Neural progenitor cell (in vitro differentiated cells): ENCODE measurements at regions not wholly inside any gene's neighbourhood (a gene's known extent, or its start where the extent isn't known, plus 50 kb on each side); places are given as distances from the start of the nearest gene placed in this dataset.

Source experiments
- DNase-seq: peaks from one replicate; pipeline ENCODE4 v3.0.0-alpha.2; 2016; ENCODE audit warnings: low spot score
- H2AFZ ChIP-seq: fragments of 200-600 bp; sonication (generic); replicated peaks from 2 replicates; pipeline ENCODE4 v1.6.1; 2016; ENCODE audit warnings: antibody characterized with exemption
- H3F3A ChIP-seq: fragments of 200-600 bp; sonication (generic); 2 replicates; pipeline ENCODE4 v1.6.1; 2016; ENCODE audit warnings: antibody characterized with exemption, low read depth
- H3K27ac ChIP-seq: fragments of 200-600 bp; sonication (generic); 2 replicates; pipeline ENCODE4 v1.5.1; 2016; ENCODE audit warnings: mild to moderate bottlenecking
- H3K27me3 ChIP-seq: fragments of 200-600 bp; sonication (generic); 2 replicates; pipeline ENCODE4 v1.6.1; 2016; ENCODE audit warnings: mild to moderate bottlenecking, moderate library complexity
- H3K36me3 ChIP-seq: fragments of 200-600 bp; sonication (generic); 2 replicates; pipeline ENCODE4 v1.5.1; 2016
- H3K4me1 ChIP-seq: fragments of 200-600 bp; sonication (generic); 2 replicates; pipeline ENCODE4 v1.6.1; 2016; ENCODE audit warnings: mixed run types
- H3K4me2 ChIP-seq: fragments of 200-600 bp; sonication (generic); 2 replicates; pipeline ENCODE4 v1.6.1; 2016
- H3K4me3 ChIP-seq: fragments of 200-600 bp; sonication (generic); 2 replicates; pipeline ENCODE4 v1.5.1; 2016
- H3K79me2 ChIP-seq: fragments of 200-600 bp; sonication (generic); 2 replicates; pipeline ENCODE4 v1.6.1; 2016; ENCODE audit warnings: low read depth
- H3K9ac ChIP-seq: fragments of 200-600 bp; sonication (generic); 2 replicates; pipeline ENCODE4 v1.6.1; 2016
- H3K9me3 ChIP-seq: fragments of 200-600 bp; sonication (generic); 2 replicates; pipeline ENCODE4 v1.5.1; 2016; ENCODE audit warnings: low read depth
- H4K20me1 ChIP-seq: fragments of 200-600 bp; sonication (generic); 2 replicates; pipeline ENCODE4 v1.6.1; 2016; ENCODE audit warnings: low read depth
- H3K27ac Mint-ChIP-seq: 3 replicates; pipeline ENCODE4 v1.8.0; 2021; ENCODE audit warnings: mixed read lengths
- H3K27me3 Mint-ChIP-seq: 2 replicates; pipeline ENCODE4 v1.8.0; 2022; ENCODE audit warnings: low read depth, mild to moderate bottlenecking, inconsistent platforms, moderate library complexity, mixed read lengths; ENCODE audit not compliant: insufficient read depth
- H3K36me3 Mint-ChIP-seq: 3 replicates; pipeline ENCODE4 v1.8.0; 2021; ENCODE audit warnings: mixed read lengths
- H3K4me1 Mint-ChIP-seq: 3 replicates; pipeline ENCODE4 v1.8.0; 2021; ENCODE audit warnings: mixed read lengths
- H3K4me3 Mint-ChIP-seq: 3 replicates; pipeline ENCODE4 v1.8.0; 2021; ENCODE audit warnings: mild to moderate bottlenecking, moderate library complexity, mixed read lengths
- H3K9me3 Mint-ChIP-seq: 3 replicates; pipeline ENCODE4 v1.8.0; 2020; ENCODE audit warnings: mixed read lengths
- EZH2 ChIP-seq: fragments of 200-600 bp; sonication (generic); IDR thresholded peaks from 2 replicates; pipeline ENCODE4 v1.6.1; 2017; ENCODE audit warnings: antibody characterized with exemption, mild to moderate bottlenecking, moderate library complexity
- EZH2phosphoT487 ChIP-seq: fragments of 200-600 bp; sonication (generic); IDR thresholded peaks from 2 replicates; pipeline ENCODE4 v1.6.1; 2017; ENCODE audit warnings: antibody characterized with exemption
- TF ChIP-seq, protein P1 (sequence below): fragments of 200-600 bp; sonication (generic); IDR thresholded peaks from 2 replicates; pipeline ENCODE4 v1.5.1; 2017; ENCODE audit warnings: antibody characterized with exemption, mild to moderate bottlenecking

GRCh38 chr10:78706726-78707540, 361.8 kb upstream of the ZMIZ1 start:
- peaks cover 2% of the 10 kb centered on the region for H3K27me3 Mint-ChIP-seq
- Histone ChIP-seq H3K4me2 (no peak overlapping the region), H3K27me3 (no peaks in the 10 kb centered on the region), H3K4me1 (no peaks in the 10 kb centered on the region), H4K20me1 (no peaks in the 10 kb centered on the region), H2AFZ (no peak overlapping the region), H3K4me3 (no peak overlapping the region), H3K27ac (no peak overlapping the region), H3K9me3 (no peaks in the 10 kb centered on the region), H3K36me3 (no peaks in the 10 kb centered on the region), H3F3A (no peaks in the 10 kb centered on the region), H3K9ac (no peak overlapping the region), H3K79me2 (no peaks in the 10 kb centered on the region)
- DNase-seq: no peak
- H3K9me3 Mint-ChIP-seq: no peaks in the 10 kb centered on the region
- TF ChIP-seq, protein P1, sequence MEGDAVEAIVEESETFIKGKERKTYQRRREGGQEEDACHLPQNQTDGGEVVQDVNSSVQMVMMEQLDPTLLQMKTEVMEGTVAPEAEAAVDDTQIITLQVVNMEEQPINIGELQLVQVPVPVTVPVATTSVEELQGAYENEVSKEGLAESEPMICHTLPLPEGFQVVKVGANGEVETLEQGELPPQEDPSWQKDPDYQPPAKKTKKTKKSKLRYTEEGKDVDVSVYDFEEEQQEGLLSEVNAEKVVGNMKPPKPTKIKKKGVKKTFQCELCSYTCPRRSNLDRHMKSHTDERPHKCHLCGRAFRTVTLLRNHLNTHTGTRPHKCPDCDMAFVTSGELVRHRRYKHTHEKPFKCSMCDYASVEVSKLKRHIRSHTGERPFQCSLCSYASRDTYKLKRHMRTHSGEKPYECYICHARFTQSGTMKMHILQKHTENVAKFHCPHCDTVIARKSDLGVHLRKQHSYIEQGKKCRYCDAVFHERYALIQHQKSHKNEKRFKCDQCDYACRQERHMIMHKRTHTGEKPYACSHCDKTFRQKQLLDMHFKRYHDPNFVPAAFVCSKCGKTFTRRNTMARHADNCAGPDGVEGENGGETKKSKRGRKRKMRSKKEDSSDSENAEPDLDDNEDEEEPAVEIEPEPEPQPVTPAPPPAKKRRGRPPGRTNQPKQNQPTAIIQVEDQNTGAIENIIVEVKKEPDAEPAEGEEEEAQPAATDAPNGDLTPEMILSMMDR: no peak
- TF ChIP-seq EZH2: no peak
- TF ChIP-seq EZH2phosphoT487: no peak
- H3K27ac Mint-ChIP-seq: no peak overlapping the region
- no peaks in the 10 kb centered on the region for H3K36me3 Mint-ChIP-seq
- no peak overlapping the region for H3K4me3 Mint-ChIP-seq
- H3K4me1 Mint-ChIP-seq: peaks cover 11% of the 10 kb centered on the region

- Histone ChIP-seq H3K9ac (no peak overlapping the region), H3K27ac (no peak overlapping the region), H3K36me3 (no peaks in the 10 kb centered on the region), H3K4me3 (no peak overlapping the region), H3K79me2 (no peaks in the 10 kb centered on the region), H2AFZ (no peak overlapping the region), H3F3A (no peaks in the 10 kb centered on the region), H3K27me3 (no peaks in the 10 kb centered on the region), H4K20me1 (no peaks in the 10 kb centered on the region), H3K9me3 (no peaks in the 10 kb centered on the region), H3K4me1 (no peaks in the 10 kb centered on the region), H3K4me2 (no peak overlapping the region)
- no peak for DNase-seq
- no peaks in the 10 kb centered on the region for H3K36me3 Mint-ChIP-seq
- H3K27me3 Mint-ChIP-seq: peaks cover 2% of the 10 kb centered on the region
- peaks cover 9% of the 10 kb centered on the region for H3K4me1 Mint-ChIP-seq
- no peaks in the 10 kb centered on the region for H3K9me3 Mint-ChIP-seq
- TF ChIP-seq, protein P1: no peak
- no peak for TF ChIP-seq EZH2phosphoT487
- no peak for TF ChIP-seq EZH2
- H3K27ac Mint-ChIP-seq: no peak overlapping the region
- H3K4me3 Mint-ChIP-seq: no peak overlapping the region
Measured at GRCh38 chr10:78707745-78708144, 361.0 kb upstream of the ZMIZ1 start.

GRCh38 chr10:78712147-78712546, 356.6 kb upstream of the ZMIZ1 start:
- H3K27me3 ChIP-seq: no peaks in the 10 kb centered on the region
- H3K4me3 ChIP-seq: no peak overlapping the region
- H3K27ac ChIP-seq: no peak overlapping the region
- TF ChIP-seq EZH2phosphoT487 (no peak), EZH2 (no peak)
- TF ChIP-seq, protein P1: no peak
- H3K9me3 Mint-ChIP-seq: no peaks in the 10 kb centered on the region
- H3K4me1 ChIP-seq: no peaks in the 10 kb centered on the region
- H3K4me2 ChIP-seq: no peak overlapping the region
- H3K4me3 Mint-ChIP-seq: no peak overlapping the region
- no peak overlapping the region for H2AFZ ChIP-seq
- H3K9ac ChIP-seq: no peak overlapping the region
- peaks cover 6% of the 10 kb centered on the region for H3K27me3 Mint-ChIP-seq
- H3F3A ChIP-seq: no peaks in the 10 kb centered on the region
- H3K9me3 ChIP-seq: no peaks in the 10 kb centered on the region
- no peaks in the 10 kb centered on the region for H3K36me3 ChIP-seq
- H3K4me1 Mint-ChIP-seq: peaks cover 26% of the 10 kb centered on the region
- H4K20me1 ChIP-seq: no peaks in the 10 kb centered on the region
- H3K79me2 ChIP-seq: no peaks in the 10 kb centered on the region
- no peak overlapping the region for H3K27ac Mint-ChIP-seq
- DNase-seq: no peak
- no peaks in the 10 kb centered on the region for H3K36me3 Mint-ChIP-seq
